GM12878 (cell line): ENCODE measurements at regions not wholly inside any gene's neighbourhood (a gene's known extent, or its start where the extent isn't known, plus 50 kb on each side); places are given as distances from the start of the nearest gene placed in this dataset.

Source experiments
- ATAC-seq: fragments of 200-7000 bp; cut with Tn5 transposase; 3 replicates; pipeline ENCODE4 v1.9.1; 2020; ENCODE audit warnings: mild to moderate bottlenecking, moderate library complexity
- BruUV-seq: library from RNA; stranded (reverse); fragments of 400-500 nt; replicated peaks from 2 replicates; lab custom pipeline; 2021; lab: Mats Ljungman, UMichigan
- CTCF ChIA-PET: fragments of 300-600 bp; sonication (Branson Sonifier 250); formaldehyde crosslinking; extraction: SDS; loops from one replicate; lab custom pipeline; 2021; ENCODE audit warnings: inconsistent platforms; lab: Yijun Ruan, JAX
- POLR2A ChIA-PET: fragments of 350-600 bp; formaldehyde crosslinking; extraction: SDS; loops from one replicate; lab custom pipeline; 2021; ENCODE audit warnings: inconsistent platforms; lab: Charles Lee
- RAD21 ChIA-PET: fragments of 300-600 bp; sonication (Branson Sonifier 250); formaldehyde crosslinking; loops from one replicate; lab custom pipeline; 2023; ENCODE audit warnings: antibody characterized with exemption; ENCODE audit not compliant: unreplicated experiment; lab: Charles Lee
- SMC1A ChIA-PET: fragments of 300-600 bp; sonication (Branson Sonifier 250); formaldehyde crosslinking; loops from one replicate; lab custom pipeline; 2023; ENCODE audit not compliant: unreplicated experiment, uncharacterized antibody; lab: Charles Lee
- DNase-seq: peaks from one replicate; pipeline ENCODE4 v3.0.0-alpha.2; 2011; ENCODE audit warnings: low read depth, low spot score
- FAIRE-seq: peaks from 3 replicates; lab custom pipeline; 2011; peaks lifted over from hg19 to GRCh38; lab: Jason Lieb, UNC
- H2AFZ ChIP-seq: 2 replicates; pipeline ENCODE4 v1.6.0; 2011; ENCODE audit warnings: low read depth, low read length, control low read depth; ENCODE audit not compliant: control insufficient read depth
- H3K27ac ChIP-seq: 2 replicates; pipeline ENCODE4 v1.5.1; 2011; ENCODE audit warnings: control low read depth; ENCODE audit not compliant: control insufficient read depth, insufficient read depth
- H3K27me3 ChIP-seq, 2 experiments: replicated peaks in 1 of 2; 2 replicates each; pipeline versions ENCODE4 v1.6.0 to v1.6.1; 2011; ENCODE audit warnings: low read length in 1 of 2; ENCODE audit not compliant: control insufficient read depth in 2 of 2, insufficient read depth in 2 of 2
- H3K36me3 ChIP-seq, 2 experiments: 2 replicates each; pipeline ENCODE4 v1.5.1; 2011; ENCODE audit warnings: low read length in 1 of 2; ENCODE audit not compliant: control insufficient read depth in 2 of 2, insufficient read depth in 2 of 2
- H3K4me1 ChIP-seq: 2 replicates; pipeline ENCODE4 v1.6.1; 2011; ENCODE audit warnings: mild to moderate bottlenecking, low read length, moderate library complexity, mixed read lengths; ENCODE audit not compliant: control insufficient read depth, insufficient read depth
- H3K4me2 ChIP-seq: 2 replicates; pipeline ENCODE4 v1.6.0; 2011; ENCODE audit warnings: control low read depth; ENCODE audit not compliant: control insufficient read depth, insufficient read depth
- H3K4me3 ChIP-seq: fragments of 200-600 bp; sonication (generic); 2 replicates; pipeline ENCODE4 v1.5.1; 2016
- H3K79me2 ChIP-seq: 2 replicates; pipeline ENCODE4 v1.6.0; 2011; ENCODE audit warnings: low read length; ENCODE audit not compliant: control insufficient read depth, insufficient read depth
- H3K9ac ChIP-seq: 2 replicates; pipeline ENCODE4 v1.8.0; 2011; ENCODE audit warnings: low read length, control low read depth, mixed read lengths; ENCODE audit not compliant: control insufficient read depth, insufficient read depth
- H3K9me3 ChIP-seq: replicated peaks from 3 replicates; pipeline ENCODE4 v1.5.1; 2011; ENCODE audit warnings: mild to moderate bottlenecking, low read length; ENCODE audit not compliant: control insufficient read depth, insufficient read depth
- H4K20me1 ChIP-seq: 2 replicates; pipeline ENCODE4 v1.6.0; 2011; ENCODE audit not compliant: control insufficient read depth, insufficient read depth
- EED ChIP-seq: sonication (generic); IDR thresholded peaks from 2 replicates; pipeline ENCODE4 v1.6.1; 2016; ENCODE audit warnings: antibody characterized with exemption, low read depth
- IKZF1 ChIP-seq: fragments of 450-650 bp; conservative IDR thresholded peaks from 2 replicates; pipeline ENCODE4 v1.6.1; 2017; ENCODE audit warnings: antibody characterized with exemption, mild to moderate bottlenecking
- MEF2B ChIP-seq: fragments of 450-650 bp; IDR thresholded peaks from 2 replicates; pipeline ENCODE4 v1.6.1; 2018; ENCODE audit warnings: mild to moderate bottlenecking, moderate library complexity; ENCODE audit not compliant: partially characterized antibody, poor library complexity, severe bottlenecking
- NKRF ChIP-seq: fragments of 450-650 bp; conservative IDR thresholded peaks from 2 replicates; pipeline ENCODE4 v1.6.1; 2017; ENCODE audit warnings: mild to moderate bottlenecking, moderate library complexity
- SMAD1 ChIP-seq: fragments of 450-650 bp; IDR thresholded peaks from 2 replicates; pipeline ENCODE4 v1.6.1; 2018; ENCODE audit warnings: mild to moderate bottlenecking, low read depth; ENCODE audit not compliant: partially characterized antibody
- SMC3 ChIP-seq: IDR thresholded peaks from 2 replicates; pipeline ENCODE4 v1.6.1; 2011; ENCODE audit warnings: low read length, improper control_type of control experiment, borderline replicate concordance
- SUPT20H ChIP-seq: IDR thresholded peaks from 2 replicates; pipeline ENCODE4 v1.6.1; 2011; ENCODE audit warnings: low read depth, mild to moderate bottlenecking, low read length, moderate library complexity, borderline replicate concordance; ENCODE audit not compliant: control insufficient read depth
- ZNF622 ChIP-seq: fragments of 450-650 bp; IDR thresholded peaks from 2 replicates; pipeline ENCODE4 v1.6.1; 2017; ENCODE audit warnings: mild to moderate bottlenecking, inconsistent platforms
- WGBS: methylation state at CpG from one replicate; pipeline ENCODE4 v1.1.6; 2016; ENCODE audit warnings: low lambda C conversion rate; ENCODE audit not compliant: insufficient replicate concordance, insufficient coverage; ENCODE audit errors: missing lambda C conversion rate; 5-methylcytosine and 5-hydroxymethylcytosine counted together
- in situ Hi-C: fragments of 300-500 bp; cut with MboI; formaldehyde crosslinking; loops from 9 replicates; pipeline ENCODE4 v1.14.3; 2018; ENCODE audit warnings: mixed read lengths
- intact Hi-C: fragments of 100-400 bp; cut with micrococcal nuclease; formaldehyde crosslinking; loops from one replicate; pipeline ENCODE4 v1.14.2; 2022; ENCODE audit not compliant: unreplicated experiment
- TF ChIP-seq, protein P1 (sequence below): IDR thresholded peaks from 2 replicates; pipeline ENCODE4 v1.6.1; 2011; ENCODE audit warnings: low read depth, mild to moderate bottlenecking, low read length, moderate library complexity, borderline replicate concordance; ENCODE audit errors: extremely low read depth
- TF ChIP-seq, protein P2 (sequence below): IDR thresholded peaks from 2 replicates; pipeline ENCODE4 v1.6.1; 2012; ENCODE audit warnings: mild to moderate bottlenecking, low read depth, low read length

GRCh38 chrX:39765327-39765726 lies 332.4 kb downstream of the BCOR start:
- Histone ChIP-seq H3K36me3 (no peaks in the 10 kb centered on the region), H3K4me3 (no peak overlapping the region), H3K27ac (no peak overlapping the region), H3K27me3 (peaks cover 1 to 7% of the 10 kb centered on the region in 2 experiments; a peak in 2 of 4 replicates), H3K9ac (no peak overlapping the region), H3K4me1 (no peaks in the 10 kb centered on the region), H3K4me2 (no peak overlapping the region), H4K20me1 (no peaks in the 10 kb centered on the region), H3K79me2 (no peaks in the 10 kb centered on the region), H2AFZ (no peak overlapping the region), H3K9me3 (no peaks in the 10 kb centered on the region)
- POLR2A ChIA-PET = no interaction called here
- in situ Hi-C loops (no loop called here), intact Hi-C loops (no loop called here)
- RAD21 ChIA-PET = no interaction called here
- WGBS = 26% methylated on average over 7 of the region's 7 CpGs
- FAIRE-seq (no peak), DNase-seq (no peak), ATAC-seq (no peak)
- SMC1A ChIA-PET = no interaction called here
- BruUV-seq = no TSS peak
- TF ChIP-seq, protein P1, sequence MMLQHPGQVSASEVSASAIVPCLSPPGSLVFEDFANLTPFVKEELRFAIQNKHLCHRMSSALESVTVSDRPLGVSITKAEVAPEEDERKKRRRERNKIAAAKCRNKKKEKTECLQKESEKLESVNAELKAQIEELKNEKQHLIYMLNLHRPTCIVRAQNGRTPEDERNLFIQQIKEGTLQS = no peak
- TF ChIP-seq, protein P2, sequence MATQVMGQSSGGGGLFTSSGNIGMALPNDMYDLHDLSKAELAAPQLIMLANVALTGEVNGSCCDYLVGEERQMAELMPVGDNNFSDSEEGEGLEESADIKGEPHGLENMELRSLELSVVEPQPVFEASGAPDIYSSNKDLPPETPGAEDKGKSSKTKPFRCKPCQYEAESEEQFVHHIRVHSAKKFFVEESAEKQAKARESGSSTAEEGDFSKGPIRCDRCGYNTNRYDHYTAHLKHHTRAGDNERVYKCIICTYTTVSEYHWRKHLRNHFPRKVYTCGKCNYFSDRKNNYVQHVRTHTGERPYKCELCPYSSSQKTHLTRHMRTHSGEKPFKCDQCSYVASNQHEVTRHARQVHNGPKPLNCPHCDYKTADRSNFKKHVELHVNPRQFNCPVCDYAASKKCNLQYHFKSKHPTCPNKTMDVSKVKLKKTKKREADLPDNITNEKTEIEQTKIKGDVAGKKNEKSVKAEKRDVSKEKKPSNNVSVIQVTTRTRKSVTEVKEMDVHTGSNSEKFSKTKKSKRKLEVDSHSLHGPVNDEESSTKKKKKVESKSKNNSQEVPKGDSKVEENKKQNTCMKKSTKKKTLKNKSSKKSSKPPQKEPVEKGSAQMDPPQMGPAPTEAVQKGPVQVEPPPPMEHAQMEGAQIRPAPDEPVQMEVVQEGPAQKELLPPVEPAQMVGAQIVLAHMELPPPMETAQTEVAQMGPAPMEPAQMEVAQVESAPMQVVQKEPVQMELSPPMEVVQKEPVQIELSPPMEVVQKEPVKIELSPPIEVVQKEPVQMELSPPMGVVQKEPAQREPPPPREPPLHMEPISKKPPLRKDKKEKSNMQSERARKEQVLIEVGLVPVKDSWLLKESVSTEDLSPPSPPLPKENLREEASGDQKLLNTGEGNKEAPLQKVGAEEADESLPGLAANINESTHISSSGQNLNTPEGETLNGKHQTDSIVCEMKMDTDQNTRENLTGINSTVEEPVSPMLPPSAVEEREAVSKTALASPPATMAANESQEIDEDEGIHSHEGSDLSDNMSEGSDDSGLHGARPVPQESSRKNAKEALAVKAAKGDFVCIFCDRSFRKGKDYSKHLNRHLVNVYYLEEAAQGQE = no peak
- no peak for TF ChIP-seq MEF2B
- no peak for TF ChIP-seq SUPT20H
- no peak for TF ChIP-seq EED
- TF ChIP-seq ZNF622 = no peak
- TF ChIP-seq SMC3 = no peak
- TF ChIP-seq SMAD1 = no peak
- TF ChIP-seq IKZF1 = no peak
- TF ChIP-seq NKRF = no peak
- CTCF ChIA-PET = no interaction called here
